ENCODE measurements at regions not wholly inside any gene's neighbourhood (a gene's known extent, or its start where the extent isn't known, plus 50 kb on each side); places are given as distances from the start of the nearest gene placed in this dataset.

- intact Hi-C loops (cut with micrococcal nuclease; ENCODE audit: unreplicated experiment) = no loop called here
- Histone ChIP-seq H3K4me3 (ENCODE audit: low read depth, low read length) (no peak overlapping the region), H3K4me1 (0 out of 2 replicates have a peak, but pooled peaks cover 5% of the 10 kb centered on the region), H3K36me3 (ENCODE audit: control insufficient read depth, insufficient read depth, low read length) (no peaks in the 10 kb centered on the region), H3K27me3 (replicated peaks; ENCODE audit: control insufficient read depth, insufficient read depth, low read length) (no peaks in the 10 kb centered on the region), H3K9me3 (no peaks in the 10 kb centered on the region)
- H3K4me1 Mint-ChIP-seq (ENCODE audit: low read depth, unreplicated experiment) = no peaks in the 10 kb centered on the region
- H3K27ac Mint-ChIP-seq (ENCODE audit: unreplicated experiment) = no peak overlapping the region
- no peak for DNase-seq
- no peaks in the 10 kb centered on the region for H3K27me3 Mint-ChIP-seq (ENCODE audit: insufficient read depth, unreplicated experiment)
- no peak overlapping the region for H3K4me3 Mint-ChIP-seq (ENCODE audit: unreplicated experiment)
- CTCF ChIA-PET = no interaction called here
- POLR2A ChIA-PET = no interaction called here
- no peaks in the 10 kb centered on the region for H3K36me3 Mint-ChIP-seq (ENCODE audit: insufficient read depth, unreplicated experiment)
- H3K9me3 Mint-ChIP-seq (ENCODE audit: unreplicated experiment) = no peaks in the 10 kb centered on the region
- no peak for TF ChIP-seq CTCF (IDR thresholded peaks at IDR 0.05; ENCODE audit: insufficient read depth in 1 of 2, low read depth in 1 of 2, low read length in 1 of 2, severe bottlenecking in 1 of 2, unreplicated experiment in 1 of 2)
- BruUV-seq (replicated peaks) = no TSS peak
Observed at GRCh38 chrX:43508694-43509093, 147.4 kb upstream of the MAOA start.

DNA sequence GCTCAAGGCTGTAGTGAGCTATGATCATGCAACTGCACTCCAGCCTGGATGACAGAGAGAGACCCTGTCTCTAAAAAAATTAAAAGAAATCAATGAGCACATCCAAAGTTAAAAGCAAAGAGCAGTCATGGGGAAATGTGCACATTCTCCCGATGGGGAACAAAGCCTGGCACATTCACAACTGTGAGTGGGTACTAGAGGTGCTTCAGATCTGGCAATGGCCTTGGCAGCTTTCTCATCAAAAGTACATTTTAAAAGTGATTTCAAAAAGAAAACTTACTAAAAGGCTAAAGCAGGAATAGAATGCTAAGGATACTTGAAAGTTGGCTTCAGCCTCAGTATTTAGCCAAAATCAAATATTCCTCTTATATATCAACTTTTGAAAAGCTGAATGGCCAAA is 145.9 kb upstream of the MAOA start:
- Mint-ChIP-seq H3K27ac (ENCODE audit: unreplicated experiment) (no peak overlapping the region), H3K4me1 (ENCODE audit: low read depth, unreplicated experiment) (no peaks in the 10 kb centered on the region), H3K4me3 (ENCODE audit: unreplicated experiment) (no peak overlapping the region), H3K36me3 (ENCODE audit: insufficient read depth, unreplicated experiment) (no peaks in the 10 kb centered on the region), H3K27me3 (ENCODE audit: insufficient read depth, unreplicated experiment) (no peaks in the 10 kb centered on the region), H3K9me3 (ENCODE audit: unreplicated experiment) (no peaks in the 10 kb centered on the region)
- ChIA-PET CTCF (no interaction called here), POLR2A (no interaction called here)
- Histone ChIP-seq H3K4me1 (0 out of 2 replicates have a peak, but pooled peaks cover 5% of the 10 kb centered on the region), H3K27me3 (replicated peaks; ENCODE audit: control insufficient read depth, insufficient read depth, low read length) (no peaks in the 10 kb centered on the region), H3K36me3 (ENCODE audit: control insufficient read depth, insufficient read depth, low read length) (no peaks in the 10 kb centered on the region), H3K9me3 (no peaks in the 10 kb centered on the region), H3K4me3 (ENCODE audit: low read depth, low read length) (no peak overlapping the region)
- TF ChIP-seq CTCF (IDR thresholded peaks at IDR 0.05; ENCODE audit: insufficient read depth in 1 of 2, low read depth in 1 of 2, low read length in 1 of 2, severe bottlenecking in 1 of 2, unreplicated experiment in 1 of 2) = no peak
- intact Hi-C loops (cut with micrococcal nuclease; ENCODE audit: unreplicated experiment) = no loop called here
- BruUV-seq (replicated peaks) = no TSS peak
- DNase-seq = no peak

GRCh38 chrX:43513085-43513484 is 143.0 kb upstream of the MAOA start:
- BruUV-seq (replicated peaks) = no TSS peak
- H3K9me3 ChIP-seq = no peaks in the 10 kb centered on the region
- H3K4me1 ChIP-seq = 0 out of 2 replicates have a peak, but pooled peaks cover 5% of the 10 kb centered on the region
- Mint-ChIP-seq H3K9me3 (ENCODE audit: unreplicated experiment) (no peaks in the 10 kb centered on the region), H3K36me3 (ENCODE audit: insufficient read depth, unreplicated experiment) (no peaks in the 10 kb centered on the region), H3K4me1 (ENCODE audit: low read depth, unreplicated experiment) (no peaks in the 10 kb centered on the region), H3K27me3 (ENCODE audit: insufficient read depth, unreplicated experiment) (no peaks in the 10 kb centered on the region), H3K4me3 (ENCODE audit: unreplicated experiment) (no peak overlapping the region), H3K27ac (ENCODE audit: unreplicated experiment) (no peak overlapping the region)
- H3K36me3 ChIP-seq (ENCODE audit: control insufficient read depth, insufficient read depth, low read length) = no peaks in the 10 kb centered on the region
- no peak overlapping the region for H3K4me3 ChIP-seq (ENCODE audit: low read depth, low read length)
- ChIA-PET POLR2A (no interaction called here), CTCF (no interaction called here)
- intact Hi-C loops (cut with micrococcal nuclease; ENCODE audit: unreplicated experiment) = no loop called here
- H3K27me3 ChIP-seq (replicated peaks; ENCODE audit: control insufficient read depth, insufficient read depth, low read length) = no peaks in the 10 kb centered on the region
- no peak for DNase-seq
- TF ChIP-seq CTCF (IDR thresholded peaks at IDR 0.05; ENCODE audit: insufficient read depth in 1 of 2, low read depth in 1 of 2, low read length in 1 of 2, severe bottlenecking in 1 of 2, unreplicated experiment in 1 of 2) = no peak

Data from Caco-2 (cell line).